NT2/D1 (cell line): ENCODE measurements at regions not wholly inside any gene's neighbourhood (a gene's known extent, or its start where the extent isn't known, plus 50 kb on each side); places are given as distances from the start of the nearest gene placed in this dataset.

ENCODE experiments used
- YY1 ChIP-seq: IDR thresholded peaks from 2 replicates; pipeline ENCODE4 v1.6.1; 2011; ENCODE audit not compliant: insufficient read length, insufficient read depth
- ZNF274 ChIP-seq: IDR thresholded peaks from 2 replicates; pipeline ENCODE4 v1.6.1; 2011; ENCODE audit warnings: mild to moderate bottlenecking, low read depth, low read length

DNA sequence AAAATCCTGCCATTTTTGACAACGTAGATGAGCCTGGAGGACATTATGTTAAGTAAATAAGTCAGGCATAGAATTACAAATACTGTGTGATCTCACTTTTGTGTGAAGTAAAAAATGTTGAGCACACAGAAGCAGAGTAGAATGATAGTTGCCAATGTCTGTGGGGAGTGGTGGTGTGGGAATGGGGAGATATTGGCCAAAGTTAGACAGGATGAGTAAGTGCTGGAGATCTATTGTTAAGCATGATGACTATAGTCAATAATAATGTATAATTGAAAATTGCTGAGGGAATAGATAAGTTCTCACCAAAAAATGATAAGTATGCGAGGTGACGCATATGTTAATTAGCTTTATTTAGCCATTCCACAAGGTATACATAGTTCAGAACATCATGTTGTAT lies 92.0 kb downstream of the GPR85 start:
- TF ChIP-seq ZNF274 (no peak), YY1 (no peak)
